ENCODE measurements at regions not wholly inside any gene's neighbourhood (a gene's known extent, or its start where the extent isn't known, plus 50 kb on each side); places are given as distances from the start of the nearest gene placed in this dataset.

- Histone ChIP-seq H3K27me3 (ENCODE audit: control insufficient read depth, insufficient read depth, low read length) (no peaks in the 10 kb centered on the region), H3K36me3 (ENCODE audit: control insufficient read depth, insufficient read depth, low read length) (no peaks in the 10 kb centered on the region), H3K4me3 (ENCODE audit: low read depth, low read length) (no peak overlapping the region)
- TF ChIP-seq, protein P1, sequence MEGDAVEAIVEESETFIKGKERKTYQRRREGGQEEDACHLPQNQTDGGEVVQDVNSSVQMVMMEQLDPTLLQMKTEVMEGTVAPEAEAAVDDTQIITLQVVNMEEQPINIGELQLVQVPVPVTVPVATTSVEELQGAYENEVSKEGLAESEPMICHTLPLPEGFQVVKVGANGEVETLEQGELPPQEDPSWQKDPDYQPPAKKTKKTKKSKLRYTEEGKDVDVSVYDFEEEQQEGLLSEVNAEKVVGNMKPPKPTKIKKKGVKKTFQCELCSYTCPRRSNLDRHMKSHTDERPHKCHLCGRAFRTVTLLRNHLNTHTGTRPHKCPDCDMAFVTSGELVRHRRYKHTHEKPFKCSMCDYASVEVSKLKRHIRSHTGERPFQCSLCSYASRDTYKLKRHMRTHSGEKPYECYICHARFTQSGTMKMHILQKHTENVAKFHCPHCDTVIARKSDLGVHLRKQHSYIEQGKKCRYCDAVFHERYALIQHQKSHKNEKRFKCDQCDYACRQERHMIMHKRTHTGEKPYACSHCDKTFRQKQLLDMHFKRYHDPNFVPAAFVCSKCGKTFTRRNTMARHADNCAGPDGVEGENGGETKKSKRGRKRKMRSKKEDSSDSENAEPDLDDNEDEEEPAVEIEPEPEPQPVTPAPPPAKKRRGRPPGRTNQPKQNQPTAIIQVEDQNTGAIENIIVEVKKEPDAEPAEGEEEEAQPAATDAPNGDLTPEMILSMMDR (IDR thresholded peaks at IDR 0.05; ENCODE audit: insufficient read depth, low read length, poor library complexity, severe bottlenecking), result no peak
- no peak for DNase-seq (ENCODE audit: low read depth)
Measured at GRCh38 chr3:21158861-21159542, 592.0 kb downstream of the ZNF385D start.

- no peak for DNase-seq (ENCODE audit: low read depth)
- Histone ChIP-seq H3K27me3 (ENCODE audit: control insufficient read depth, insufficient read depth, low read length) (no peaks in the 10 kb centered on the region), H3K36me3 (ENCODE audit: control insufficient read depth, insufficient read depth, low read length) (no peaks in the 10 kb centered on the region), H3K4me3 (ENCODE audit: low read depth, low read length) (no peak overlapping the region)
- TF ChIP-seq, protein P1 (IDR thresholded peaks at IDR 0.05; ENCODE audit: insufficient read depth, low read length, poor library complexity, severe bottlenecking), result no peak
Measured at GRCh38 chr3:21154911-21155310, 596.1 kb downstream of the ZNF385D start.

DNA sequence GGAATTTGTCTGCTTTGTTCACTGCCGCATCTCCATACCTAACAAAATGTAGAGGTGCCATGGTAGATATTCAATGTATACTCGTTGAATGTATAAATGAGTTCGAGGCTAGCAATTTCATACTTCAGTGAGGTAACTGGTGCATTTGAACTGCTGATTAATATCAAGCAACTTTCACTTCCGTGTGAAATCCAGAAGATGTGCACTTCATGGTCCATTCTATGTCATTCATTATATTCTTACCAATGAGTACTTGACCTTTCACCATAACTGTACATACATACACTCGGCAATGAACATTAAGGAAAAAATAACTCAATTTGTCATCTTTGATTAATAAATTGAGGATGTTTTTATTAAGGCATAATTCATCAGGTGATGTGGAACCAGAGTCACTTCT, 598.5 kb downstream of the ZNF385D start:
- H3K27me3 ChIP-seq (ENCODE audit: control insufficient read depth, insufficient read depth, low read length), result no peaks in the 10 kb centered on the region
- no peak for DNase-seq (ENCODE audit: low read depth)
- TF ChIP-seq, protein P1 (IDR thresholded peaks at IDR 0.05; ENCODE audit: insufficient read depth, low read length, poor library complexity, severe bottlenecking), result no peak
- H3K36me3 ChIP-seq (ENCODE audit: control insufficient read depth, insufficient read depth, low read length), result no peaks in the 10 kb centered on the region
- no peak overlapping the region for H3K4me3 ChIP-seq (ENCODE audit: low read depth, low read length)

GRCh38 chr3:21142949-21143348, 608.1 kb downstream of the ZNF385D start:
- no peak for DNase-seq (ENCODE audit: low read depth)
- no peaks in the 10 kb centered on the region for H3K36me3 ChIP-seq (ENCODE audit: control insufficient read depth, insufficient read depth, low read length)
- TF ChIP-seq, protein P1 (IDR thresholded peaks at IDR 0.05; ENCODE audit: insufficient read depth, low read length, poor library complexity, severe bottlenecking), result no peak
- H3K4me3 ChIP-seq (ENCODE audit: low read depth, low read length), result no peak overlapping the region
- no peaks in the 10 kb centered on the region for H3K27me3 ChIP-seq (ENCODE audit: control insufficient read depth, insufficient read depth, low read length)

GRCh38 chr3:21142031-21142430, 609.0 kb downstream of the ZNF385D start:
- no peaks in the 10 kb centered on the region for H3K27me3 ChIP-seq (ENCODE audit: control insufficient read depth, insufficient read depth, low read length)
- no peak for DNase-seq (ENCODE audit: low read depth)
- no peaks in the 10 kb centered on the region for H3K36me3 ChIP-seq (ENCODE audit: control insufficient read depth, insufficient read depth, low read length)

More at GRCh38 chr3:21142031-21142430, 609.0 kb downstream of the ZNF385D start:
- TF ChIP-seq, protein P1 (IDR thresholded peaks at IDR 0.05; ENCODE audit: insufficient read depth, low read length, poor library complexity, severe bottlenecking), result no peak
- no peak overlapping the region for H3K4me3 ChIP-seq (ENCODE audit: low read depth, low read length)
